Osteocyte (in vitro differentiated cells): ENCODE measurements at regions not wholly inside any gene's neighbourhood (a gene's known extent, or its start where the extent isn't known, plus 50 kb on each side); places are given as distances from the start of the nearest gene placed in this dataset.
"Not testable (repeated sequence)": the region's sequence is repeated elsewhere in the genome, so short reads cannot be mapped to it uniquely, and the experiment has no call there.

Source experiments
- DNase-seq: peaks from one replicate; pipeline ENCODE4 v3.0.0; 2021; ENCODE audit warnings: mixed read lengths; ENCODE audit not compliant: unreplicated experiment; ENCODE audit errors: extremely low spot score
- H3K27ac Mint-ChIP-seq: one replicate; pipeline ENCODE4 v1.8.0; 2021; ENCODE audit warnings: mild to moderate bottlenecking, mixed read lengths; ENCODE audit not compliant: unreplicated experiment
- H3K27me3 Mint-ChIP-seq: one replicate; pipeline ENCODE4 v1.8.0; 2021; ENCODE audit warnings: mixed read lengths; ENCODE audit not compliant: unreplicated experiment
- H3K36me3 Mint-ChIP-seq: one replicate; pipeline ENCODE4 v1.8.0; 2021; ENCODE audit warnings: mixed read lengths; ENCODE audit not compliant: unreplicated experiment
- H3K4me1 Mint-ChIP-seq: one replicate; pipeline ENCODE4 v1.8.0; 2021; ENCODE audit warnings: mixed read lengths; ENCODE audit not compliant: unreplicated experiment
- H3K4me3 Mint-ChIP-seq: one replicate; pipeline ENCODE4 v1.8.0; 2021; ENCODE audit warnings: mild to moderate bottlenecking, moderate library complexity, mixed read lengths; ENCODE audit not compliant: unreplicated experiment
- H3K9me3 Mint-ChIP-seq: one replicate; pipeline ENCODE4 v1.8.0; 2021; ENCODE audit warnings: mixed read lengths; ENCODE audit not compliant: unreplicated experiment
- CTCF ChIP-seq: fragments of 200-600 bp; sonication (generic); IDR thresholded peaks from 2 replicates; pipeline ENCODE4 v1.5.0; 2021; ENCODE audit warnings: antibody characterized with exemption, mild to moderate bottlenecking, moderate library complexity

GRCh38 chr20:53656293-53657202, 62.9 kb upstream of the ZNF217 start:
- Mint-ChIP-seq H3K27ac (no peak overlapping the region), H3K4me1 (peaks cover 48% of the 10 kb centered on the region)
- no peak for DNase-seq

GRCh38 chr20:53655625-53656292, 62.1 kb upstream of the ZNF217 start:
- H3K27me3 Mint-ChIP-seq, result no peaks in the 10 kb centered on the region
- H3K36me3 Mint-ChIP-seq, result no peaks in the 10 kb centered on the region
- no peaks in the 10 kb centered on the region for H3K9me3 Mint-ChIP-seq
- H3K4me1 Mint-ChIP-seq, result peaks cover 40% of the 10 kb centered on the region
- DNase-seq, result no peak
- no peak overlapping the region for H3K4me3 Mint-ChIP-seq
- no peak for TF ChIP-seq CTCF
- H3K27ac Mint-ChIP-seq, result no peak overlapping the region

More at GRCh38 chr20:53656293-53657202, 62.9 kb upstream of the ZNF217 start:
- no peaks in the 10 kb centered on the region for H3K9me3 Mint-ChIP-seq
- no peak for TF ChIP-seq CTCF
- H3K27me3 Mint-ChIP-seq, result no peaks in the 10 kb centered on the region
- H3K36me3 Mint-ChIP-seq, result no peaks in the 10 kb centered on the region
- H3K4me3 Mint-ChIP-seq, result no peak overlapping the region

- no peak for DNase-seq
- H3K4me1 Mint-ChIP-seq, result peaks cover 36% of the 10 kb centered on the region
- no peaks in the 10 kb centered on the region for H3K36me3 Mint-ChIP-seq
- H3K9me3 Mint-ChIP-seq, result no peaks in the 10 kb centered on the region
- H3K4me3 Mint-ChIP-seq, result no peak overlapping the region
- no peak overlapping the region for H3K27ac Mint-ChIP-seq
- TF ChIP-seq CTCF, result no peak
- no peaks in the 10 kb centered on the region for H3K27me3 Mint-ChIP-seq
These were observed 61.4 kb upstream of the ZNF217 start for GRCh38 chr20:53654932-53655624.

GRCh38 chr20:53654521-53654920, 60.9 kb upstream of the ZNF217 start:
- H3K36me3 Mint-ChIP-seq, DNase-seq, H3K9me3 Mint-ChIP-seq, H3K27me3 Mint-ChIP-seq, H3K4me3 Mint-ChIP-seq, H3K27ac Mint-ChIP-seq: not testable (repeated sequence)
- H3K4me1 Mint-ChIP-seq, result peaks cover 36% of the 10 kb centered on the region

GRCh38 chr20:53652859-53653517, 59.3 kb upstream of the ZNF217 start:
- Mint-ChIP-seq H3K27me3 (no peaks in the 10 kb centered on the region), H3K4me3 (no peak overlapping the region)

More at GRCh38 chr20:53652859-53653517, 59.3 kb upstream of the ZNF217 start:
- Mint-ChIP-seq H3K36me3 (no peaks in the 10 kb centered on the region), H3K27ac (no peak overlapping the region), H3K9me3 (no peaks in the 10 kb centered on the region), H3K4me1 (peaks cover 36% of the 10 kb centered on the region)
- no peak for DNase-seq
- TF ChIP-seq CTCF, result no peak
